ENCODE measurements at regions not wholly inside any gene's neighbourhood (a gene's known extent, or its start where the extent isn't known, plus 50 kb on each side); places are given as distances from the start of the nearest gene placed in this dataset.

DNA sequence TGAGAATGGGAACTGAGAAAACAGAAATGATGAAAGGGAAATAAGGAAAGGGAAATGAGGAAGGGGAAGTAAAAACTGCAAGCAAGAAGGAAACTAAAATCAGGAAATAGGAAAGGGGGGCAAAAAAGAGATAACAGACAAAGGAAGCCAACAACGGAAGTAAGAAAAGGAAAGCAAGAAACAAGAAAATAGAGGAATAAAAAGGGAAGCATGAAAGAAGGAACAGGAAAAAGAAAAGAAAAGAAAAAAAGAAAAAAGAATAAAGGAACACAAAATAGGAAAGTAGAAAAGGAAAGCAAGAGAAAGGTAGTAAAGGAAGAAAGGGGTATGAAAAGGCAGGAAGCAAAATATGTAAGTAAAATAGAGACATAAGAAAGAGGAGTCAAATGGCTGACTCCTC is 241.2 kb upstream of the NCKAP5 start:
- Mint-ChIP-seq H3K9me3 (ENCODE audit: unreplicated experiment) (peaks cover 2% of the 10 kb centered on the region), H3K4me1 (ENCODE audit: low read depth, unreplicated experiment) (no peaks in the 10 kb centered on the region), H3K27me3 (ENCODE audit: unreplicated experiment) (peaks cover 3% of the 10 kb centered on the region), H3K36me3 (ENCODE audit: unreplicated experiment) (peaks cover 4% of the 10 kb centered on the region), H3K4me3 (ENCODE audit: unreplicated experiment) (no peak overlapping the region), H3K27ac (ENCODE audit: unreplicated experiment) (no peak overlapping the region)
- TF ChIP-seq, protein P1, sequence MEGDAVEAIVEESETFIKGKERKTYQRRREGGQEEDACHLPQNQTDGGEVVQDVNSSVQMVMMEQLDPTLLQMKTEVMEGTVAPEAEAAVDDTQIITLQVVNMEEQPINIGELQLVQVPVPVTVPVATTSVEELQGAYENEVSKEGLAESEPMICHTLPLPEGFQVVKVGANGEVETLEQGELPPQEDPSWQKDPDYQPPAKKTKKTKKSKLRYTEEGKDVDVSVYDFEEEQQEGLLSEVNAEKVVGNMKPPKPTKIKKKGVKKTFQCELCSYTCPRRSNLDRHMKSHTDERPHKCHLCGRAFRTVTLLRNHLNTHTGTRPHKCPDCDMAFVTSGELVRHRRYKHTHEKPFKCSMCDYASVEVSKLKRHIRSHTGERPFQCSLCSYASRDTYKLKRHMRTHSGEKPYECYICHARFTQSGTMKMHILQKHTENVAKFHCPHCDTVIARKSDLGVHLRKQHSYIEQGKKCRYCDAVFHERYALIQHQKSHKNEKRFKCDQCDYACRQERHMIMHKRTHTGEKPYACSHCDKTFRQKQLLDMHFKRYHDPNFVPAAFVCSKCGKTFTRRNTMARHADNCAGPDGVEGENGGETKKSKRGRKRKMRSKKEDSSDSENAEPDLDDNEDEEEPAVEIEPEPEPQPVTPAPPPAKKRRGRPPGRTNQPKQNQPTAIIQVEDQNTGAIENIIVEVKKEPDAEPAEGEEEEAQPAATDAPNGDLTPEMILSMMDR (IDR thresholded peaks at IDR 0.05; ENCODE audit: partially characterized antibody, unreplicated experiment) = no peak
- no peak for DNase-seq

DNA sequence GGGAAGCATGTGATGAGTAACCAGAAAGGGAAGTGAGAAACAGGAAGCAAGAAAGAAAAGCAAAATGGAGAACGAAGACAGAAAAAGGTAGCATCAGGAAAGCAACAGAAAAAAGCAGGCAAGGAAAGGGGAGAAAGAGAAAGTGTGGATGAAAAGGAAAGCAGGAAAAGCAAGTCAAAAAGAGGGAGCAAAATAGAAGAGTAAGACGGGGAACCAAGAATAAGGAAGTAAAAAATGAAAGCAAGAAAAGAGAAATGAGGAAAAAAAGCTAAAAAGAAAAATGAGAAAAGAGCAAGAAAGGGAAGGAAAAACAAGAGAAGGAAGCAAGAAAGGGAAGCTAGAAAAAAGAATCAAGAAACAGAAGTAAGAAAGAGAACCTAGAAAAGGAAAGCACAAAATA is 242.3 kb upstream of the NCKAP5 start:
- Mint-ChIP-seq H3K36me3 (ENCODE audit: unreplicated experiment) (peaks cover 4% of the 10 kb centered on the region), H3K4me1 (ENCODE audit: low read depth, unreplicated experiment) (no peaks in the 10 kb centered on the region), H3K9me3 (ENCODE audit: unreplicated experiment) (peaks cover 2% of the 10 kb centered on the region), H3K27me3 (ENCODE audit: unreplicated experiment) (peaks cover 3% of the 10 kb centered on the region), H3K27ac (ENCODE audit: unreplicated experiment) (no peak overlapping the region), H3K4me3 (ENCODE audit: unreplicated experiment) (no peak overlapping the region)
- DNase-seq = no peak
- TF ChIP-seq, protein P1 (IDR thresholded peaks at IDR 0.05; ENCODE audit: partially characterized antibody, unreplicated experiment) = no peak

DNA sequence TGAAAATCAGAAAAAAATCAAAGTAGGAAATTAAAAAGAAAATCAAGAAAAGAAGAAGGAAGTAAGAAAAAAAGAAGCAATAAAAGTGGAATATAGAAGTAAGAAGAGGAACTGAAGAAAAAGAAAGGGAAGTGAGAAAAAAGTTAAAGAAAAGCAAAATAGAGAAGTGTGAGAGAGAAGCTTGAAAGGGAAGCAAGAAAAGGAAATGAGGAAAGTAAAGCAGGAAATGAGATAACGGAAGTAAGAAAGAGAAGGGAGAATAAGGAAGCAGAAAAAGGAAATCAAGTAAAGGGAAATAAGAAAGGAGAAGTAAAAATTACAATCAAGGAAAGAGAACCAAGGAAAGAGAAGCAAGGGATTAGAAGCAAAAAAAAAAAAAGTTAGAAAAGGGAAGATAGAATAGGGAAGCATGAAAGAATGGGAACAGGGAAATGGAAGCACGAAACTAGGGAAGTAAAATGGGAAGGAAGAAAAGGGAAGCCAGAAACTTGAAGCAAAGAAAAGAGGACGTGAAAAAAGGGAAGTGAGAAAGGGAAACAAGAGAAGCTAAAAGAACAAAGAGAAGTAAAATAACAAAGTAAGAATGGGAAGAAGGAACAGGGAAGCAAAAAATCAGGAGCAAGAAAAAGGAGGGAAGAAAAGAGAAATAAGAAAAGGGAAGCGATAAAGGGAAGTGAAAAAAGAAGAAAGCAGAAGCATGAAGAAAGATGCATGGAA is 243.3 kb upstream of the NCKAP5 start:
- no peak overlapping the region for H3K27ac Mint-ChIP-seq (ENCODE audit: unreplicated experiment)
- H3K9me3 Mint-ChIP-seq (ENCODE audit: unreplicated experiment) = no peaks in the 10 kb centered on the region
- no peaks in the 10 kb centered on the region for H3K4me1 Mint-ChIP-seq (ENCODE audit: low read depth, unreplicated experiment)
- no peak for DNase-seq
- TF ChIP-seq, protein P1 (IDR thresholded peaks at IDR 0.05; ENCODE audit: partially characterized antibody, unreplicated experiment) = no peak
- H3K4me3 Mint-ChIP-seq (ENCODE audit: unreplicated experiment) = no peak overlapping the region
- H3K27me3 Mint-ChIP-seq (ENCODE audit: unreplicated experiment) = peaks cover 3% of the 10 kb centered on the region
- H3K36me3 Mint-ChIP-seq (ENCODE audit: unreplicated experiment) = peaks cover 4% of the 10 kb centered on the region

DNA sequence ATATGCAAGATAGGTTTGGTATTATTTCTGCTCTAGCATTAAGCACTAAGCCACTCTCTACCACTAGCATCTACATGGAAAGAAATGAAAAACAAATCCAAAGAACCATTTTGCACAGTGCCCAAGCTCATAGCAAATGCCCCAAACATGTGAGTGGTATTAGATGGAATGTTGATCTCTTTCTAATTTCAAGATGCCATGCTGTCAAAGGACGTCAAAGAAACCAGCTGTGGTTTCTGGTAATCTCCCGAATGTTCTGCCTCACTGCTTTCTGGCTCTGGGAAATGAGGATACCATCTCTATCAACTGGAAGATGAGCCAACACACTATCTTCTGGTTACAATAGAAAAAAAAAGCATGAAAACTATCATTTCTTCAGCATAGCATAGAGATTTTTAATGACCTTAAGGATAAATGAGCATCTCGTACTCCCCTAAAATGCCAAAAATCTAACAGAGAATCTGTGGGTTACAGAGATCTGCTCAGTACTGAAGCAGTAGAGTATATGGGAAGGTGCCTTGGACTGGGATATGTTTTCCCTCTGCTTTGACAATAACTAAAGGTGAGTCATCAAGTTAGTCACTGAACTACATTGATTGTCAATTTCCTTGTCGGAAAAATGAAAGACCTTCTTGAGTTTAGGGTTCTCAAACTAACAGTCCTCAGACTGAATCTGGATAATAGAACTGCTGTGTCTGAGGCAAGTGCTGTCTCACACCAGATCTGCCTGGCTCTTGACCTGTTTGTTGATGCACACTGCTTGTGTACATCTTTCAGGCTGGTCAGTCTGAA is 244.8 kb upstream of the NCKAP5 start:
- Mint-ChIP-seq H3K4me1 (ENCODE audit: low read depth, unreplicated experiment) (no peaks in the 10 kb centered on the region), H3K9me3 (ENCODE audit: unreplicated experiment) (no peaks in the 10 kb centered on the region), H3K36me3 (ENCODE audit: unreplicated experiment) (peaks cover 4% of the 10 kb centered on the region), H3K27ac (ENCODE audit: unreplicated experiment) (no peak overlapping the region), H3K4me3 (ENCODE audit: unreplicated experiment) (no peak overlapping the region), H3K27me3 (ENCODE audit: unreplicated experiment) (peaks cover 3% of the 10 kb centered on the region)
- no peak for DNase-seq
- TF ChIP-seq, protein P1 (IDR thresholded peaks at IDR 0.05; ENCODE audit: partially characterized antibody, unreplicated experiment) = no peak

DNA sequence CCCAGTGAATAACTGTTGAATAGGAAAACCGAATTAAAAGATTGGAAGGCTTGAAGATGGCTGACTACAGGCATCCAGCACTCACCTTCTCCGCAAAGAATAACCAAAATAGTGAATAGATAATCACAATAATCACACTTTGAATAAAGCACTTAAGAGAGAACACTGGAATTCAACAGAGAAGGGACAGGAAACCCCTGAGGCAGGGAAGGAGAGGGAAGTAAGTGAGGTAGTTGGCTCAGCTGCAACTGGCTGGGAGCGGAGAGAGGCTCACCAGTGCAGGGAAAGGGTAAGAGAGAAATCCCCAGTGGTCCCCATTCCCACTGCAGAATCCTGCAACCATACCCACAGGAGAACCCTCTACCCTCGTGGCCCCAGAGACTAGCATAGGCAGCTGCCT is 246.6 kb upstream of the NCKAP5 start:
- no peak overlapping the region for H3K27ac Mint-ChIP-seq (ENCODE audit: unreplicated experiment)
- H3K36me3 Mint-ChIP-seq (ENCODE audit: unreplicated experiment) = peaks cover 4% of the 10 kb centered on the region

More for the DNA sequence above, 246.6 kb upstream of the NCKAP5 start:
- peaks cover 3% of the 10 kb centered on the region for H3K27me3 Mint-ChIP-seq (ENCODE audit: unreplicated experiment)
- no peak for DNase-seq
- TF ChIP-seq, protein P1 (IDR thresholded peaks at IDR 0.05; ENCODE audit: partially characterized antibody, unreplicated experiment) = no peak
- H3K9me3 Mint-ChIP-seq (ENCODE audit: unreplicated experiment) = no peaks in the 10 kb centered on the region
- H3K4me1 Mint-ChIP-seq (ENCODE audit: low read depth, unreplicated experiment) = no peaks in the 10 kb centered on the region
- no peak overlapping the region for H3K4me3 Mint-ChIP-seq (ENCODE audit: unreplicated experiment)

Measured in glutamatergic neuron (in vitro differentiated cells).